T-cell (primary cell): ENCODE measurements at regions not wholly inside any gene's neighbourhood (a gene's known extent, or its start where the extent isn't known, plus 50 kb on each side); places are given as distances from the start of the nearest gene placed in this dataset.

Experiments
- ATAC-seq, 4 experiments: fragments of 200-7000 bp in 3 of 4; fragments of 150-1000 bp in 1 of 4; cut with Tn5 transposase; replicated peaks in 1 of 4; 1 replicate in 3 of 4; 2 replicates in 1 of 4; pipeline ENCODE4 v1.10.0; 2021; ENCODE audit warnings: moderate library complexity in 3 of 4, mild to moderate bottlenecking in 2 of 4, moderate number of reproducible peaks in 1 of 4
- CTCF ChIA-PET, 2 donors: fragments of 300-600 bp; sonication (Branson Sonifier 250); formaldehyde crosslinking; loops; one replicate each; lab custom pipeline; 2022; ENCODE audit warnings: antibody characterized with exemption in 2 of 2; lab: Charles Lee
- POLR2A ChIA-PET, 2 donors: fragments of 300-600 bp; sonication (Branson Sonifier 250); formaldehyde crosslinking; loops; one replicate each; lab custom pipeline; 2022; ENCODE audit warnings: antibody characterized with exemption in 2 of 2; lab: Charles Lee
- DNase-seq, 35 experiments: peaks; one replicate each; pipeline versions ENCODE4 v3.0.0 to v3.0.0-alpha.2; 2013 to 2023
- H3K27ac ChIP-seq: one replicate; pipeline ENCODE4 v1.5.1; 2013; ENCODE audit warnings: low read length
- H3K27me3 ChIP-seq, 2 experiments: replicated peaks in 1 of 2; 1 replicate in 1 of 2; 2 replicates in 1 of 2; pipeline versions ENCODE4 v1.6.1 to v1.7.0; 2013; ENCODE audit warnings: low read length in 1 of 2, mixed read lengths in 1 of 2; ENCODE audit not compliant: control insufficient read depth in 2 of 2, insufficient read depth in 2 of 2; ENCODE audit errors: extremely low read depth in 1 of 2
- H3K36me3 ChIP-seq, 2 donors: 1 replicate in 1 of 2; 2 replicates in 1 of 2; pipeline versions ENCODE4 v1.6.1 to v1.7.0; 2013; ENCODE audit warnings: low read length in 1 of 2; ENCODE audit not compliant: control insufficient read depth in 2 of 2, insufficient read depth in 1 of 2; ENCODE audit errors: extremely low read depth in 1 of 2
- H3K4me1 ChIP-seq, 2 experiments: 1 replicate in 1 of 2; 2 replicates in 1 of 2; pipeline versions ENCODE4 v1.6.1 to v1.7.0; 2013; ENCODE audit warnings: low read length in 2 of 2, mixed read lengths in 1 of 2; ENCODE audit not compliant: insufficient read depth in 2 of 2, control insufficient read depth in 1 of 2; ENCODE audit errors: extremely low read depth in 1 of 2
- H3K4me3 ChIP-seq, 2 donors: 1 replicate in 1 of 2; 2 replicates in 1 of 2; pipeline versions ENCODE4 v1.5.1 to v1.7.0; 2013; ENCODE audit warnings: mild to moderate bottlenecking in 2 of 2, low read length in 1 of 2, moderate library complexity in 1 of 2; ENCODE audit not compliant: control insufficient read depth in 1 of 2; ENCODE audit errors: extremely low read depth in 1 of 2
- H3K9me3 ChIP-seq: 2 replicates; pipeline ENCODE4 v1.7.0; 2013
- H3K27ac Mint-ChIP-seq, 2 donors: one replicate each; pipeline ENCODE4 v1.8.0; 2020 to 2021; ENCODE audit warnings: mild to moderate bottlenecking in 2 of 2, mixed read lengths in 2 of 2
- H3K27me3 Mint-ChIP-seq, 2 donors: one replicate each; pipeline ENCODE4 v1.8.0; 2021 to 2022; ENCODE audit warnings: mixed read lengths in 2 of 2
- H3K36me3 Mint-ChIP-seq: one replicate; pipeline ENCODE4 v1.8.0; 2021; ENCODE audit warnings: mixed read lengths
- H3K4me1 Mint-ChIP-seq, 3 donors: one replicate each; pipeline ENCODE4 v1.8.0; 2020 to 2022; ENCODE audit warnings: mixed read lengths in 3 of 3, mild to moderate bottlenecking in 1 of 3
- H3K4me3 Mint-ChIP-seq, 3 donors: one replicate each; pipeline ENCODE4 v1.8.0; 2020 to 2022; ENCODE audit warnings: mild to moderate bottlenecking in 3 of 3, mixed read lengths in 3 of 3, moderate library complexity in 3 of 3
- H3K9me3 Mint-ChIP-seq, 3 donors: one replicate each; pipeline ENCODE4 v1.8.0; 2020 to 2022; ENCODE audit warnings: mixed read lengths in 3 of 3
- WGBS: methylation state at CpG from one replicate; pipeline ENCODE4 v1.1.5; 2013; ENCODE audit warnings: missing lambda C conversion rate; ENCODE audit not compliant: insufficient coverage; 5-methylcytosine and 5-hydroxymethylcytosine counted together

- peaks cover 0 to 23% of the 10 kb centered on the region in 2 experiments for H3K27me3 ChIP-seq
- Mint-ChIP-seq H3K4me3 (no peak overlapping the region), H3K4me1 (peaks cover 0 to 3% (median 0%) of the 10 kb centered on the region in 3 donors), H3K27me3 (peaks cover 1 to 3% of the 10 kb centered on the region in 2 donors), H3K9me3 (no peaks in the 10 kb centered on the region), H3K36me3 (no peaks in the 10 kb centered on the region), H3K27ac (no peak overlapping the region)
- CTCF ChIA-PET: interaction anchor here in 1 of 2 donors (0.7 kb wide), 1 partner anchor 11 kb away, joined by 5 read pairs; no protein-coding TSS in a partner anchor
- no peaks in the 10 kb centered on the region for H3K9me3 ChIP-seq
- POLR2A ChIA-PET: no interaction called here
- ATAC-seq (no peak), DNase-seq (no peak)
- H3K4me3 ChIP-seq: no peak overlapping the region
- 97% methylated on average over 5 of the region's 6 CpGs for WGBS
- no peaks in the 10 kb centered on the region for H3K4me1 ChIP-seq
- H3K36me3 ChIP-seq: no peaks in the 10 kb centered on the region
- no peak overlapping the region for H3K27ac ChIP-seq
Measured at GRCh38 chr3:45317710-45318109, 70.7 kb upstream of the LARS2 start.

- Mint-ChIP-seq H3K27ac (no peak overlapping the region), H3K9me3 (no peaks in the 10 kb centered on the region), H3K4me1 (peaks cover 0 to 3% (median 0%) of the 10 kb centered on the region in 3 donors), H3K27me3 (no peaks in the 10 kb centered on the region), H3K4me3 (no peak overlapping the region), H3K36me3 (no peaks in the 10 kb centered on the region)
- ATAC-seq (no peak), DNase-seq (no peak)
- Histone ChIP-seq H3K4me3 (no peak overlapping the region), H3K27me3 (peaks cover 0 to 28% of the 10 kb centered on the region in 2 experiments), H3K9me3 (no peaks in the 10 kb centered on the region), H3K36me3 (no peaks in the 10 kb centered on the region), H3K4me1 (no peaks in the 10 kb centered on the region), H3K27ac (no peak overlapping the region)
- POLR2A ChIA-PET: interaction anchor here in 1 of 2 donors (0.6 kb wide), 1 partner anchor 14 kb away, joined by 4 read pairs; no protein-coding TSS in a partner anchor
- 100% methylated on average over 1 of the region's 2 CpGs for WGBS
- CTCF ChIA-PET: no interaction called here
Measured at GRCh38 chr3:45318689-45319088, 69.7 kb upstream of the LARS2 start.

- DNase-seq: no peak
- Mint-ChIP-seq H3K4me3 (no peak overlapping the region), H3K27ac (no peak overlapping the region), H3K4me1 (peaks cover 0 to 3% (median 0%) of the 10 kb centered on the region in 3 donors), H3K9me3 (no peaks in the 10 kb centered on the region), H3K27me3 (peaks cover under 1 to 1% of the 10 kb centered on the region in 2 donors), H3K36me3 (no peaks in the 10 kb centered on the region)
- Histone ChIP-seq H3K27ac (no peak overlapping the region), H3K4me1 (no peaks in the 10 kb centered on the region), H3K27me3 (peaks cover 0 to 29% of the 10 kb centered on the region in 2 experiments), H3K4me3 (no peak overlapping the region), H3K9me3 (no peaks in the 10 kb centered on the region), H3K36me3 (no peaks in the 10 kb centered on the region)
- no peak for ATAC-seq
- ChIA-PET POLR2A (no interaction called here), CTCF (no interaction called here)
- WGBS: 70% methylated on average over 3 of the region's 10 CpGs
Measured at GRCh38 chr3:45319231-45319995, 69.0 kb upstream of the LARS2 start.

GRCh38 chr3:45319996-45320305, 68.4 kb upstream of the LARS2 start:
- Mint-ChIP-seq H3K27ac (no peak overlapping the region), H3K4me1 (peaks cover 0 to 3% (median 0%) of the 10 kb centered on the region in 3 donors), H3K27me3 (peaks cover 4 to 6% of the 10 kb centered on the region in 2 donors), H3K9me3 (no peaks in the 10 kb centered on the region), H3K4me3 (no peak overlapping the region), H3K36me3 (no peaks in the 10 kb centered on the region)
- WGBS: 100% methylated on average over 1 of the region's 3 CpGs
- POLR2A ChIA-PET: no interaction called here
- peaks cover 0 to 26% of the 10 kb centered on the region in 2 experiments for H3K27me3 ChIP-seq
- no peaks in the 10 kb centered on the region for H3K4me1 ChIP-seq
- no peak overlapping the region for H3K4me3 ChIP-seq
- H3K9me3 ChIP-seq: no peaks in the 10 kb centered on the region
- ATAC-seq (no peak), DNase-seq (no peak)
- H3K27ac ChIP-seq: no peak overlapping the region
- H3K36me3 ChIP-seq: no peaks in the 10 kb centered on the region
- CTCF ChIA-PET: no interaction called here

GRCh38 chr3:45320986-45321385, 67.4 kb upstream of the LARS2 start:
- Mint-ChIP-seq H3K27ac (no peak overlapping the region), H3K4me3 (no peak overlapping the region), H3K4me1 (peaks cover 0 to 3% (median 0%) of the 10 kb centered on the region in 3 donors), H3K9me3 (no peaks in the 10 kb centered on the region), H3K36me3 (no peaks in the 10 kb centered on the region), H3K27me3 (peaks cover 6 to 11% of the 10 kb centered on the region in 2 donors)
- Histone ChIP-seq H3K9me3 (no peaks in the 10 kb centered on the region), H3K27me3 (peaks cover 0 to 28% of the 10 kb centered on the region in 2 experiments), H3K36me3 (no peaks in the 10 kb centered on the region), H3K4me3 (no peak overlapping the region), H3K4me1 (no peaks in the 10 kb centered on the region), H3K27ac (no peak overlapping the region)
- ATAC-seq (no peak), DNase-seq (no peak)
- WGBS: 40% methylated on average over 1 of the region's 5 CpGs
- CTCF ChIA-PET: no interaction called here
- POLR2A ChIA-PET: no interaction called here

GRCh38 chr3:45321607-45322391, 66.6 kb upstream of the LARS2 start:
- CTCF ChIA-PET: no interaction called here
- 45% methylated on average over 9 of the region's 11 CpGs for WGBS
- Mint-ChIP-seq H3K36me3 (no peaks in the 10 kb centered on the region), H3K4me3 (no peak overlapping the region), H3K27me3 (peaks cover 12 to 17% of the 10 kb centered on the region in 2 donors), H3K4me1 (peaks cover 0 to 3% (median 0%) of the 10 kb centered on the region in 3 donors), H3K27ac (no peak overlapping the region), H3K9me3 (no peaks in the 10 kb centered on the region)
- DNase-seq (peak in 2 of 35 experiments; percentile 3 to 12), ATAC-seq (peak in 2 of 4 experiments; percentile 35 to 51)
- Histone ChIP-seq H3K4me1 (no peaks in the 10 kb centered on the region), H3K36me3 (no peaks in the 10 kb centered on the region), H3K9me3 (no peaks in the 10 kb centered on the region), H3K4me3 (no peak overlapping the region), H3K27me3 (peaks cover 0 to 35% of the 10 kb centered on the region in 2 experiments), H3K27ac (no peak overlapping the region)
- POLR2A ChIA-PET: no interaction called here
